H1 (cell line): ENCODE measurements at regions not wholly inside any gene's neighbourhood (a gene's known extent, or its start where the extent isn't known, plus 50 kb on each side); places are given as distances from the start of the nearest gene placed in this dataset.

Source experiments
- CTCF ChIA-PET: fragments of 300-600 bp; sonication (Branson Sonifier 250); formaldehyde crosslinking; loops from one replicate; lab custom pipeline; 2021; ENCODE audit not compliant: partially characterized antibody; lab: Charles Lee
- POLR2A ChIA-PET: fragments of 300-600 bp; sonication (Branson Sonifier 250); formaldehyde crosslinking; loops from one replicate; lab custom pipeline; 2021; ENCODE audit warnings: inconsistent platforms; ENCODE audit not compliant: partially characterized antibody; lab: Charles Lee
- DNase-seq, 2 experiments: peaks; one replicate each; pipeline versions ENCODE4 v3.0.0 to v3.0.0-alpha.2; 2010 to 2022; ENCODE audit warnings: low spot score in 2 of 2, low read depth in 1 of 2, mixed read lengths in 1 of 2
- FAIRE-seq: peaks from 2 replicates; lab custom pipeline; 2011; peaks lifted over from hg19 to GRCh38; lab: Jason Lieb, UNC
- H2AFZ ChIP-seq: 2 replicates; pipeline ENCODE4 v1.8.1; 2012; ENCODE audit warnings: low read length, inconsistent platforms
- H2AK5ac ChIP-seq: 2 replicates; pipeline ENCODE4 v1.6.1; 2013; ENCODE audit warnings: low read depth, low read length
- H2BK120ac ChIP-seq: replicated peaks from 2 replicates; pipeline ENCODE3; 2013; ENCODE audit warnings: low read depth, low read length, inconsistent platforms
- H2BK12ac ChIP-seq: 2 replicates; pipeline ENCODE4 v1.6.1; 2013; ENCODE audit warnings: low read depth, low read length
- H2BK15ac ChIP-seq: 2 replicates; pipeline ENCODE4 v1.6.1; 2013; ENCODE audit warnings: low read length
- H2BK20ac ChIP-seq: 2 replicates; pipeline ENCODE4 v1.6.1; 2013; ENCODE audit warnings: low read length
- H2BK5ac ChIP-seq: 2 replicates; pipeline ENCODE4 v1.6.1; 2013; ENCODE audit warnings: low read depth, low read length
- H3K14ac ChIP-seq: 2 replicates; pipeline ENCODE4 v1.6.1; 2013; ENCODE audit warnings: inconsistent platforms; ENCODE audit not compliant: insufficient read length
- H3K18ac ChIP-seq: 2 replicates; pipeline ENCODE4 v1.6.1; 2013; ENCODE audit warnings: low read length; ENCODE audit errors: extremely low read depth
- H3K23ac ChIP-seq: 2 replicates; pipeline ENCODE4 v1.6.1; 2013; ENCODE audit warnings: inconsistent platforms; ENCODE audit not compliant: insufficient read length
- H3K23me2 ChIP-seq: 2 replicates; pipeline ENCODE4 v1.6.1; 2013; ENCODE audit warnings: low read depth, low read length
- H3K27ac ChIP-seq: 2 replicates; pipeline ENCODE4 v1.6.1; 2011; ENCODE audit warnings: low read depth, low read length, inconsistent platforms
- H3K27me3 ChIP-seq, 4 experiments: replicated peaks in 1 of 4; 1 replicate in 1 of 4; 2 replicates in 3 of 4; pipeline versions ENCODE4 v1.6.1 to v1.8.1; 2011 to 2013; ENCODE audit warnings: low read length in 3 of 4, mild to moderate bottlenecking in 3 of 4, inconsistent platforms in 2 of 4, mixed read lengths in 2 of 4, moderate library complexity in 1 of 4; ENCODE audit not compliant: control insufficient read depth in 3 of 4, insufficient read depth in 3 of 4; ENCODE audit errors: extremely low read depth in 1 of 4
- H3K36me3 ChIP-seq, 4 experiments: 2 replicates each; pipeline versions ENCODE4 v1.6.1 to v1.8.1; 2011 to 2013; ENCODE audit warnings: mild to moderate bottlenecking in 4 of 4, low read length in 3 of 4, moderate library complexity in 2 of 4, control low read depth in 1 of 4, inconsistent platforms in 1 of 4; ENCODE audit not compliant: insufficient read depth in 4 of 4, control insufficient read depth in 2 of 4
- H3K4ac ChIP-seq: replicated peaks from 2 replicates; pipeline ENCODE3; 2013; ENCODE audit warnings: low read length, low read depth, mixed read lengths, inconsistent platforms; ENCODE audit not compliant: insufficient read length
- H3K4me1 ChIP-seq, 4 experiments: replicated peaks in 1 of 4; 1 replicate in 1 of 4; 2 replicates in 3 of 4; pipeline versions ENCODE4 v1.6.1 to v1.8.1; 2011 to 2013; ENCODE audit warnings: low read length in 3 of 4, inconsistent platforms in 2 of 4, mixed read lengths in 1 of 4; ENCODE audit not compliant: insufficient read depth in 4 of 4, control insufficient read depth in 3 of 4
- H3K4me2 ChIP-seq, 2 experiments: 2 replicates each; pipeline versions ENCODE4 v1.6.1 to v1.8.1; 2011 to 2013; ENCODE audit warnings: low read depth in 2 of 2, low read length in 2 of 2, control low read depth in 1 of 2, inconsistent platforms in 1 of 2, mild to moderate bottlenecking in 1 of 2; ENCODE audit not compliant: insufficient read depth in 1 of 2
- H3K4me3 ChIP-seq, 4 experiments: fragments of 200-600, 300-600 bp in 1 of 4; sonication (generic), shearing (Covaris generic), sonication (Bioruptor Twin) in 1 of 4; 2 replicates each; pipeline versions ENCODE4 v1.5.1 to v1.8.1; 2011 to 2016; ENCODE audit warnings: low read length in 4 of 4, low read depth in 3 of 4, control low read depth in 2 of 4, inconsistent platforms in 2 of 4, mild to moderate bottlenecking in 2 of 4, mixed read lengths in 1 of 4, moderate library complexity in 1 of 4; ENCODE audit not compliant: insufficient read depth in 2 of 4; ENCODE audit errors: extremely low read depth in 1 of 4
- H3K56ac ChIP-seq: replicated peaks from 2 replicates; pipeline ENCODE3; 2013; ENCODE audit warnings: low read depth, mild to moderate bottlenecking, mixed read lengths, low read length, inconsistent platforms; ENCODE audit not compliant: insufficient read length
- H3K79me1 ChIP-seq: 2 replicates; pipeline ENCODE4 v1.6.1; 2013; ENCODE audit warnings: low read depth, low read length, control low read depth
- H3K79me2 ChIP-seq, 2 experiments: 2 replicates each; pipeline versions ENCODE4 v1.6.1 to v1.8.1; 2012 to 2013; ENCODE audit warnings: low read length in 2 of 2, mild to moderate bottlenecking in 2 of 2, inconsistent platforms in 1 of 2; ENCODE audit not compliant: insufficient read depth in 2 of 2, control insufficient read depth in 1 of 2
- H3K9ac ChIP-seq, 4 experiments: replicated peaks in 1 of 4; 1 replicate in 1 of 4; 2 replicates in 3 of 4; pipeline versions ENCODE4 v1.6.1 to v1.8.1; 2011 to 2013; ENCODE audit warnings: low read depth in 3 of 4, low read length in 3 of 4, control low read depth in 2 of 4, mild to moderate bottlenecking in 2 of 4, moderate library complexity in 2 of 4, inconsistent platforms in 1 of 4; ENCODE audit errors: extremely low read depth in 1 of 4
- H3K9me3 ChIP-seq, 2 experiments: 2 replicates each; pipeline versions ENCODE4 v1.6.1 to v1.8.1; 2012 to 2013; ENCODE audit warnings: mild to moderate bottlenecking in 2 of 2, moderate library complexity in 2 of 2, control low read depth in 1 of 2, inconsistent platforms in 1 of 2, low read depth in 1 of 2, low read length in 1 of 2, mixed read lengths in 1 of 2; ENCODE audit not compliant: insufficient read depth in 2 of 2
- H4K20me1 ChIP-seq, 2 experiments: replicated peaks in 1 of 2; 2 replicates each; pipeline versions ENCODE3 to v1.8.1; 2011 to 2013; ENCODE audit warnings: inconsistent platforms in 2 of 2, low read length in 2 of 2, mild to moderate bottlenecking in 1 of 2; ENCODE audit not compliant: insufficient read depth in 2 of 2, control insufficient read depth in 1 of 2
- H4K5ac ChIP-seq: 2 replicates; pipeline ENCODE4 v1.6.1; 2013; ENCODE audit warnings: low read length, low read depth, mixed read lengths, inconsistent platforms; ENCODE audit not compliant: insufficient read length
- H4K8ac ChIP-seq: 2 replicates; pipeline ENCODE4 v1.8.0; 2013; ENCODE audit warnings: mild to moderate bottlenecking, moderate library complexity, low read length, inconsistent platforms; ENCODE audit not compliant: insufficient read depth; ENCODE audit errors: extremely low read depth
- H4K91ac ChIP-seq: replicated peaks from 2 replicates; pipeline ENCODE3; 2013; ENCODE audit warnings: low read length, mixed read lengths, inconsistent platforms; ENCODE audit not compliant: insufficient read length
- CBX5 ChIP-seq: fragments of 300-800, 300-1000 bp; sonication (generic); IDR thresholded peaks from 2 replicates; pipeline ENCODE4 v1.7.1; 2016; ENCODE audit warnings: antibody characterized with exemption, low read length, low read depth
- CBX8 ChIP-seq: fragments of 300-800, 300-1000 bp; sonication (generic); IDR thresholded peaks from 2 replicates; pipeline ENCODE4 v1.7.1; 2016; ENCODE audit warnings: low read depth, low read length, borderline replicate concordance
- CTBP2 ChIP-seq: IDR thresholded peaks from 2 replicates; pipeline ENCODE4 v1.7.0; 2011; ENCODE audit warnings: borderline replicate concordance, mild to moderate bottlenecking, moderate library complexity, mixed read lengths, low read length; ENCODE audit not compliant: insufficient read depth, insufficient read length
- EZH2 ChIP-seq: fragments of 200-600 bp; sonication (generic); IDR thresholded peaks from 2 replicates; pipeline ENCODE4 v1.7.1; 2012; ENCODE audit warnings: low read depth, mild to moderate bottlenecking, moderate library complexity, low read length, inconsistent platforms; ENCODE audit not compliant: severe bottlenecking
- GABPA ChIP-seq: IDR thresholded peaks from 2 replicates; pipeline ENCODE4 v1.6.1; 2011; ENCODE audit warnings: mild to moderate bottlenecking, low read length, moderate library complexity, borderline replicate concordance; ENCODE audit not compliant: insufficient read depth
- KDM5A ChIP-seq: fragments of 200-600 bp; IDR thresholded peaks from 2 replicates; pipeline ENCODE4 v1.7.1; 2012; ENCODE audit warnings: mild to moderate bottlenecking, low read length, inconsistent platforms, mixed read lengths
- MAX ChIP-seq: IDR thresholded peaks from 2 replicates; pipeline ENCODE4 v1.6.1; 2012; ENCODE audit warnings: inconsistent platforms
- NRF1 ChIP-seq: IDR thresholded peaks from 2 replicates; pipeline ENCODE4 v1.6.1; 2011; ENCODE audit warnings: mild to moderate bottlenecking, low read depth, low read length, improper control_type of control experiment
- PHF8 ChIP-seq: fragments of 200-600 bp; sonication (generic); conservative IDR thresholded peaks from 2 replicates; pipeline ENCODE4 v1.7.1; 2012; ENCODE audit warnings: low read depth, mild to moderate bottlenecking, inconsistent platforms, low read length, moderate library complexity
- WGBS, 2 experiments: shearing (Covaris generic) in 1 of 2; methylation state at CpG; one replicate each; pipeline versions ENCODE4 v1.1.6 to v1.1.7; 2013 to 2015; ENCODE audit warnings: low lambda C conversion rate in 2 of 2, mixed read lengths in 2 of 2, inconsistent platforms in 1 of 2, low coverage in 1 of 2, missing lambda C conversion rate in 1 of 2; ENCODE audit not compliant: insufficient replicate concordance in 2 of 2, insufficient coverage in 1 of 2, insufficient read length in 1 of 2; ENCODE audit errors: extremely low coverage in 1 of 2, missing lambda C conversion rate in 1 of 2; 5-methylcytosine and 5-hydroxymethylcytosine counted together

DNA sequence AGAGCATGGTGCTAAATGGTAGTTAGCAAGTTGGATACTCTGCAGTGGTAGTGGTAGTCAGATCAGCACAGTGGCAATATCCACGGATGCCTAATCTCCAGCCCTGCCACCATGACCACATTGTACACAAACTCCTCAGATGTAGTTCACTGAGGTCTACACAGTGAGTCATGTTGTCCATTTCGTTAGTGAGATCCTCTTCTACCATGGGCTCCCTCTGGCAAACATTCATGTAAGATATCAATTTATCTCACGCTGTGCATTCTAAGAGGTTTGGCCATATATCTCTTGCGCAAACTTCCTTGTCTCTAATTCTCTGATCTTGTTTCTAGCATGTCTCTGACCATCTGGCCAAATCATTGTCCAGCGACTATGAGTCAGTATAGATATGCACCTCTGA lies 58.2 kb downstream of the POLR1D start:
- POLR2A ChIA-PET: no interaction called here
- Histone ChIP-seq H3K79me2 (no peaks in the 10 kb centered on the region), H3K4ac (no peak overlapping the region), H3K4me2 (no peak overlapping the region), H2BK12ac (no peak overlapping the region), H4K20me1 (no peaks in the 10 kb centered on the region), H3K79me1 (no peaks in the 10 kb centered on the region), H3K14ac (no peak overlapping the region), H3K23me2 (no peaks in the 10 kb centered on the region), H3K4me3 (no peak overlapping the region), H3K9me3 (no peaks in the 10 kb centered on the region), H3K4me1 (no peaks in the 10 kb centered on the region), H3K27me3 (no peaks in the 10 kb centered on the region), H3K9ac (no peak overlapping the region), H2AFZ (no peak overlapping the region), H2BK20ac (no peak overlapping the region), H4K91ac (no peak overlapping the region), H3K18ac (no peak overlapping the region), H4K5ac (no peak overlapping the region), H3K36me3 (no peaks in the 10 kb centered on the region), H2AK5ac (no peak overlapping the region), H3K27ac (no peak overlapping the region), H2BK120ac (no peak overlapping the region), H3K23ac (no peak overlapping the region), H3K56ac (no peak overlapping the region), H4K8ac (no peak overlapping the region), H2BK5ac (no peak overlapping the region), H2BK15ac (no peak overlapping the region)
- FAIRE-seq: no peak
- WGBS, 2 experiments: 88% methylated on average over 5 of the region's 5 CpGs; no CpG with 5 or more reads in 1 of the 2 experiments
- DNase-seq: no peak
- no peak for TF ChIP-seq MAX
- TF ChIP-seq CTBP2: no peak
- TF ChIP-seq CBX5: no peak
- TF ChIP-seq EZH2: no peak
- TF ChIP-seq NRF1: no peak
- TF ChIP-seq KDM5A: no peak
- no peak for TF ChIP-seq GABPA
- no peak for TF ChIP-seq PHF8
- no peak for TF ChIP-seq CBX8
- CTCF ChIA-PET: interaction anchor here (0.7 kb wide), 1 partner anchor 91 kb away, joined by 5 read pairs; no protein-coding TSS in a partner anchor
